ENCODE measurements at regions not wholly inside any gene's neighbourhood (a gene's known extent, or its start where the extent isn't known, plus 50 kb on each side); places are given as distances from the start of the nearest gene placed in this dataset.
"Not testable (repeated sequence)": the region's sequence is repeated elsewhere in the genome, so short reads cannot be mapped to it uniquely, and the experiment has no call there.

DNA sequence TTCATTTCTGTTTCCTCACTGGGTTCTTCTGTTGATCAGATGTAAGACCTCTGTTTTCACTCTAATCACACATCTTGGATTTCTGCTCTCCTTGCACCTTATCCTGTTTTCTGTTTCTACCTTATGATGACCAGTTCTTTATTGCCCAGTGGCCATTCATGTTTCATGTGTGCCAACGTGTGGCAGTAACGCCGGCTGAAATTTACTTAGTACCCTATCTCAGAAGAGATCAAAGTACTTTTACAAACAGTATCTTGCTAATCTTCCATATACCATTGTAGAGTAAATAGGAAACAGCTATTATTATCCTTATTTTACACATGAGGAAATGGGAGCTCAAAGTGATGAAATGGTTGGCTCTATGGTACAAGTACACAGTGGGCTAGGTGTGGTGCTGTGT is 74.0 kb downstream of the GATA3 start:
- no peak for DNase-seq

DNA sequence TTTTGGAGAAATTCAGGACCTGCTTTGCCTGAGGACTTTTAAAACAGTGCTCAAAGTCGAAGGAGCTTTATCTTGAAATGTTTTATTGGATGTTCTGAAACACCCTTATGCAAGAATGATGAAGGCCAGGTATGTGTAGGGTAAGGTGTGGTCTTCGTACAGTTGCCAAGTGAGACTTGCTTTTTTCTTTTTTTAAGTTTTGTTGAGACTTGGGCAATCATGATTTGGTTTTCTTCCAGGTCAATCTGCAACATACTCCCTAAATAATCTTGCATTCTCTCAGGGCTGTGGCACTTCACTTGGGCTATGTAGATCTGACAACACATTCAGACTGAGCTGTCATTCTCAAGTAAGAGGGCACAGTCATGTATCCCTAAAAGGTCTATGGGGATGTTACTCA is 75.0 kb downstream of the GATA3 start:
- no peak for DNase-seq

DNA sequence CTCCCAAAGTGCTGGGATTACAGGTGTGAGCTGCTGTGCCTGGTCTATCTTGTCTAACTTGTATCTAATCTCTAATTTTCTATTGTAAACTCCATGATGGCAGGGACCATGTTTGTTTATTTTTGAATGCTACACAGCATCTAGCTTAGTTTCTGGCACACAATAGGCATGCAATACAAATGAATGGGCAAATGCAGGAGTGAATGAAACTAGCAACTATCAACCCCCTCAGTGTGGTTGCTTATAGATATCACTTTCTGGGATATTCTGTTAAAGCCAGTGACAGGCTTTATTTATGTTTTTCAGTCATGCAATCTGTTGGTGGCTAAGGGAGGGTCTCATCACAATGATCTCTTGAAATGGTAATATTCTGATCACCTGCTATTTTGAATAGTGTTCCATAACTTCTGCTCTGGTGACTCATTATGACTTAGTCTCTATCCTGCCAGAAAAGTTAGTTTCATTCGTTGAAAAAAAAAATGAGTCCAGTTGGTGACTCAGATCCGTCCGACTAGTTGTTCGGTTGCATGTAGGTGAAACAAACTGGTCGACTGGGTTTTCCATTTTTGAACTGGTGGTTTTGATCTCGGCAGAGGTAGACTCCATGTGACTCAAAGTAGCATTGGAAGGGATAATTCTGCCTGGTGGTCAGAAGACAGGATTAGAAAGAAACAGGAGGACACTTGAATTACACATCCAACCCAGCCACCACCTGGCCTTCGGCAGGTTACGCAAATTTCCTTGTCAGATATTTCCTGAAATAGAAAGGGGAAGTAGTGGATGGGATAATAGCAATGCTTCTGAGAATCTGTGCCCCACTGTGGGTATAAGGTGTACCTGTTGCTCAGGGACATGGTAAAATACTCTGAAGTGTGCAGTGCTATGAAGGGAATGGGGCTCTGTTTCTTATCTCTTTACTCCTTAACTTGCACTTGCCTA is 76.8 kb downstream of the GATA3 start:
- no peak for DNase-seq

DNA sequence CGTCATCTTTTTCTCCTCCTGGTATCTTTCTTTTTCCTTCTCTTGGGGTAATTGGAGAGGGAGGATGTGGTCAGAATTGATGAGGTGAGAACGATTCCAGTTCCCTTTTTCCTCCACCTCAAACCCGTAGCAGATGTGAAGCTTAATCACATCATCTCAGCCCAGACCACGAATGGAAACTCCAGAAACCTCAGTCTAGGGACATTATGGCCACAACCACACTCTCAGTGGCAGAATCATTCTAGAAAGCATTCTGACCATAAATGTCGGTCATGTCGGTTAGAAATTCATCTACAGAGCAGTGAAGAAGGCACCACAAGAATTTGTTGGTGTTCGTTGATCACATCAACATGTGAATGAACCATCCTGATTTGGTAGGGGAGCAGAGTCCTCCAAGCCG is 78.7 kb downstream of the GATA3 start:
- no peak for DNase-seq

DNA sequence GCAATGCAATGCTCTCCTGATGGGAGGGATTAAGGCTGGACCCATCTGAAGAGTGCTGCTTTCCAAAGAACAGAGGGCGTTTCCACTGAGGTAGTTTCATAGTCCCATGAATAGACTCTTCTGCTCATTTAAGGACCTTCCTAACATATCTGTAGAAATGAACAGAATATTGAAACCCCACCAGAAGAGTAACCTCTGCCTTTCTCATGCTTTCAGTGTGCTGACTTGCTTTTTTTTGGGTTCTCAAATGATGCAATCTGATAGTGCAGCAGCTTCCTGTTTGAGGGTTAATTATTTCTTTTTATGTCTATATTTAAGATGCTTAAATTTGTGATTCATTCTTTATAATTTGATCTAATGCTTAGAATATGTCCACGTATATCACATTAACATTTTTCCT is 82.2 kb downstream of the GATA3 start:
- DNase-seq: no peak

DNA sequence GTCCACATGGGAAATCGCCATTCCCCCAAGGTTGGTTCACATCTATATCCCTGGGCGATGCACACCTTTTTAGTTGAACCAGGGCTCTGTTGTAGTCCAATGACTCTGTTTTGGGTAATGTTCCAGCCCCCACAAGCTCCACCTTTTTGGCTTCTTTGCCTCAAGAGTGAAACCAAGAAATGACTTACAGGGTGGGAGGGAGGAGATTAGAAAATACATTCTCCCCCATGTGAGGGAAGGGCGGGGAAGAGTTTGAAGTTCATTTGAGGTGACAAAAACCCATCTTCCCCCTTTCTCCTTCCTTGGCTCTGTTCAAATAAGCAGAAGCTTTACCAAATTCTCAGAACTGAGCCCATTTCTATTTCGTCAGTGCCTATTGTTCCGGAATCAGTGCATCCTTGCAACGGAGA is 82.8 kb downstream of the GATA3 start:
- DNase-seq: no peak

DNA sequence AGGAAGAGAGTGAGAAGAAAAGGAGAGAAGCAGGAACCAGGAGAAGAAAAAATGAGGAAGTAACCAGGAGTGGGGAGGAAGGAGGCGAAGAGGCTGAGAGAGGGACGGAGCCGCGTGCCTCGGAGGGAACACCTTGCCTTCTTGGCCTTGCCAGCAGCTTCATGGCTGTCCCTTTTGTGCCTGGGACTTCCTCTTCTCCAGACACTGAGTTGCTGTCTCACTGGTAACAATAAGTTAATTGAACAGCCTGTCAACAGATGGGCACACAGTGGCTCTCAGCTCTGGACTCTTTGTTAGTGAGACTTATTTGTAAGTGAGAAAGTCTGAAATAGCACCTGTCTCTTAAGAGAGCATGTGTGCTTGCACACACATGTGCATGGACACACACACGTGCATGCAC is 83.2 kb downstream of the GATA3 start:
- DNase-seq: no peak

DNA sequence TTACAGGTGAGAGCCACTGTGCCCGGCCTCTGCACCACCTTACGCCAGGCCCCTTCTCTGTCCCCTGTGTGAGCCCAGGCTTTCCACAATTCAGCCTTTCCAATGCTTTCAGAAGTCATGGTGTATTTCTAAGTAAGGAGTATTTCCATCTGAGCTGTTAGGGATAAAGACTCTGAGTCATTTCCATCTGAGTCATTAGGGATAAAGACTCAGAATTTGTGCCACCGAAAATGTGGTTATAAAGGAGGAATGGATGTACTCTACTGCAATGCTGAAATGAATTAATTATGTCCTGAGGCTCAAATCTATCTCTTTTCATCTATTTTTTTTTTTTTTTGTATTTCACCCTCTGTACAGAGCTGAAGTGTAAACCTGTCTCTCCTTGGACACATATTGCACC is 84.0 kb downstream of the GATA3 start:
- no peak for DNase-seq

DNA sequence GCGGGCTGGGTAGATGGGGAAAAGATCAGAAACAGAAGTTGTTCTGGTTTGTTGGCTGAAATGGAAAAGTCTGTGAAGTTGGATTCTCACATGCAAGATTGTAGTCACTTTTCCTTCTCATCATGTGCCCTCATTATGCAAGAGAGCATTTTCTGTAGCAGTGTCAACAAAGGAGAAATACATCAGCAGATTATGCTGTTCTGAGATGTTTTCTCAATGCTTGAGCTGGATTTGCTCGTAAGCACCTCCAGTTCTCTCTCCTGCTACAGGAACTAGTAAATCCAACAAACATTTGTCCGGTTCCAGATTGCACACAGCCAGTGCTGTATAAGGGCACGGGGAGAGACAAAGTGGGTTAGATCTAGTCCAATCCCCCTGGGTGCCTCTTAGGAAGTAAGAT is 90.0 kb downstream of the GATA3 start:
- DNase-seq: no peak

DNA sequence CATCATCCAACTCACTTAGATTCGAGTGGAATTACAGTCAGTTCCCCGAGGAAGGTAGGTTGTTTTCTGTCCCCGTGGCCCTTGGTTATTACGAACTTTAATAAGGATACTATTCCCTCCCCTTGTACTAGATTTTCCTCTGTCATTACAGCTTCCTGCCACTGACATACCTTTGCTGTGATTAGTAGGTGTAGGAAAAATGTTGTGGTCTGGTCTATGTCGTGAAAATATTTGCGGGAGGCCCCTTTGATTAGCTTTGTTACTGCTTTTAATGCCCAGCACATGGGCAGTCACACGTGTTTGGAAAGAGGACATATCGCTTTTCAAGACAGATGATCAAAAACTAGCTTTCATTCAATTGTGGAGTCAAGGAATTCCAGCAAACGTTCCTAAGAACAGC is 92.2 kb downstream of the GATA3 start:
- no peak for DNase-seq

DNA sequence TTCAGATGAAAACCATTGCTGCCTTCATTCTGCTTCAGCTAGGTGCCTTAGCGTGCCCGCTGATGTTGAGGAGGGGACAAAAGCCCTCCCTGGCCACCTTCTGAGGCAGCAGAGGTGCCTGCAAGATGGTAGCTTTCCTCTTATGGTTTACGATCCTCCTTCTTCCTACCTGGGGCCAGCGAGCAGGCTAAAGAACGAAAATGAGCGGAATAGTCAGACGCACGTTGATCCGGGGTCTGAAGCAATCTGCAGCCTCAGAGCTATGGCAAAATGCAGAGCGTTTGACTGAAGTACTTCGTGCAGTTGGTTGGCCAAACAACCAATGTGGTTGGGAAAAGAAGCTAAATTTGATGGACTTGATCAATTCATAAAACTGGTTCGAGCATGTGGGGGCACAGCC is 95.5 kb downstream of the GATA3 start:
- DNase-seq: no peak

DNA sequence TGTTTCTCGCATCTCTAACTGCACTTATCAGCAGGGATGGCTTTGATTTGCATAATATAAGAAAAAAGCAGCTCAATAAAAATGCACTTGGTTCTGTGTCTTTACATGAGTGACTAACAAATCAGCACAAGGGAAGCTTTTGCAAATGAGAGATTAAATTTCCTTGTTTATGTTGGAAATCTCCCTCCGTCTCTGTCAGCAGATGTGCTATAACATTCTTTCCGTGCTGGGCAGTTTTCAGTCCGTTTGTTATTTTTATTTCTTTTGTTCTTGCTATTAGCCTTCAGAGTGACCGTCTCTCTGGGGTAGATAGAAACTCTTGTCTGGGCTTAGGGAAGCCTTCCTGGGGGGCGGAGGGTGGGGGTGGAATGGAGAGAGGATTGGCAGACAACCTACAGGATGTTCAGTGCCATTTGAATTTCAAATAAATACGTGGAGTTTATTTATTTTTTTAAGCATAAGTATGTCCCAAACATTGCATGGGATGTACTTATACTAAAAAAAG is 96.0 kb downstream of the GATA3 start:
- no peak for DNase-seq

DNA sequence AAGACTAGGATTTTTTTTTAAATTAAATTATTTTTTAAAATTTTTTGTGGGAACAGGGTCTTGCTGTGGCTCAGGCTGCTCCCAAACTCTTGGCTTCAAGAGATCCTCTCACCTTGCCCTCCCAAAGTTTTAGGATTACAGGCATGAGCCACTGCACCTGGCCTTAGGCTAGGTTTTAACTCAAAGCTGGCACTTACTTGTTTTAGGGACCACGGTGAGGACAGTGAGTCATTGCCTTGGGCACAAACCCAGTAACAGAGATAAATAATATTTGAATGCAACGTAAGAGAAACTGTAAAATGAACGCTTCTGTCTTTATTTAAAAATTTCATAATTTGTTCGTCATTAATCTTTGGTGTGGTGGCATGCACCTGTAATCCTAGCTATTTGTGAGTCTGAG is 96.6 kb downstream of the GATA3 start:
- no peak for DNase-seq

DNA sequence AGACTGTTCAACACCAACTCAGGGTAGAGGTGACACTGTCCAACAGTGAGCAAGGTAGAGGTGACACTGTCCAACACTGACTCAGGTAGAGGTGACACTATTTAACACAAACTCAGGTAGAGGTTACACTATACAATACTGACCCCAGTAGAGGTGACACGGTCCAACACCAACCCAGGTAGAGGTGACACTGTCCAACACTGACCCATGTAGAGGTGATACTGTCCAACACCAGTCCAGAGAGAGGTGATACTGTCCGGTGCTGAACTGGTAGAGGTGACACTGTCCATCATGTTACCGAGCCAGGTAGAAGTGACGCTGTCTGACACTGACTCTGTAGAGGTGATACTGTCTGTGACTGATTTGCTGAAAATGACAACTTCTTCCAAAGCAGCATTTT is 102.4 kb downstream of the GATA3 start:
- DNase-seq: no peak

DNA sequence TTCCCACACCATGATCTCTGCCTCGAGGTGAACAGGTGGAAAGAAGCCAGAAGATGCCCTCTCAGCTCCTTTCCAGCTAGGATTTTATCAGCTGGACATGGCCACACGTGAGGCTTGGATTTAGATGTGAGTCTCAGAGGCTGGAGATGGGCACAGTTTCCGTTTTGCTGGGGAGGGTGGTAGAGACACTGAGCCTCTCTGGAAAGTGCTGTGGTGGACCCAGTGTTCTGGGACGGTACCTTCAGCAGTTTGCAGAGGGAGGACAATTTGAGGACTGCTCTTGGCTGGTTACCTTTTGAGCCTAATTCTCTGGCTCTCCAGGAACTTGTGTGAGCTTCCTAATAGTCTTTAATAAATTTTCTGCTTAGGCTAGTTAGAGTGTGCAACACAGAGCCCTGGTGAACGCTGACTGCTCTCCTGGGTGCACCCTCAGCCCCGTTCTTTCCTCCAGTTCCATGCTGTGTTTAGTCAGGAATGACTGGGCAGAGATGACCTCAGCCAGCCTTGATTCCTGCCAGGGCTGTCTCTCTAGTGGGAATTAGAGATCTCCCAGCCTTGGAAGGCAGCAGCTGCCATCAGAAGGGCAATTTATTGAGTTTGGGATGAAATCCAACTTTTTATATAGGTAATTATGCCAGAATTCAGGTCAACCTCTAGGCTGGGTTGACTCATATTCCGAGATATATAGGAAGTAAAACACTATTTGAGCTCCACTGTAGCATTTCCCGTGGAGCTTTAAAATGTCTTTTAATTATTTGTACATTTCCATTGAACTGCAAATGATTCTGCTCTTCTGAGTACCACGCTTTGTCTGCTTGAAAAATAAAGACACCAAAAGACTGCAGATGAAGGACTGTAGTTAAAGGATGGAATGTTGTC is 103.9 kb downstream of the GATA3 start:
- DNase-seq: no peak

DNA sequence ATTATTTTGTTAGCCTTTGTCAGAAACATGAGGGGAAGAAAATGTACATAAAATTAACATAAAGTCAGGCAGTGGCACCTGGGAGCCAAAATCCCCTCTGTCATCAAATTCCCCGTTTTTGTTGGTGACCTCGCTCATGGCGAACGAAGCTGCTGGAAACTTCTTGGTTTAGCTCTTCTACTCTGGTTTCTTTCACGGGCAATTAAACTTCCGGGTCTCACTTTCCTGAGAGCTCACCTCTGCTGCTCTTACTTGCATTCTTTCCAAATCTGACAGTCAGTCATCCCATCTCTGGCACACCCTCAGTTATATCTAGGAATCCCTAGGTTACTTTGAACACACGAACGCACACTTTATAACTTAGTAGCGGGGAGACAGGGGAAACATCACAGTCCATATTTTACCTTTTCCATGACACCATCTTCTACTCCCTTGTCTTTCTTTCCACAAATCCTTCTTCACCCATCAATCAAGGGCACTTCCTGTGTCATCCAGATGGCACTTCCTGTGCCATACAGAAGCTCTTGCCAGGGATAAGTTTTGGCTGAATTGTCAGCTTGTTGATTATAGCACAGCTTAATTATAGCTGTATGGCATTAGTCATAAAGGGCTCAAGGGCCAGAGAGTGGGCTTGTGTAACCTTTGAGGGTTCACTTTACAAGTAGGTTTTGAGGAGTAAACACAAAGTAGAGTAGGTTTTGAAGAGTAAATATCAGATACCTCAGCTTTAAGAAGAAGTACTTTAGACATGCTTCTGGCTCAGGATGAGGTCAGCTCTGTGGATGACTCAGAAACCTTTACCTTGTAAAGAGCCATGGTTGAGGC is 105.1 kb downstream of the GATA3 start:
- no peak for DNase-seq

DNA sequence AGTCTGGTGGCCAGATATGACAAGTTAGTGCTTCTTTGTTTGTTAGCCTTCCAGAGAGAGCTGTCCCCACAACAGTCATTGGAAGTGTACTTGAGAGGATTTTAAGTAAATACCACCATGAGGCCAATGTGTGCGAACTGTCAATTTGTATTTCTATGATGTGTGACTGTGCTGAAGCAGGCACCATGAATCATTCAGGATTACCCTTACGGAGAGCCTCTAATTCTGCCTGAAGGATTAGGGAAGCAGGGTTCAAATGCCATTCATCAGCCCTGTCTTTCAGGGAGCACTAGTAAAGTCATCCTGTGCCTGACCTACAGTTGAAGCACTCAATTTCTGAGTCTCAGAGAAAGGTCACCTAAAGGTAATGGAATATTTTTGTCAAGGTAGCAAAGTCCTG is 109.3 kb downstream of the GATA3 start:
- DNase-seq: no peak

DNA sequence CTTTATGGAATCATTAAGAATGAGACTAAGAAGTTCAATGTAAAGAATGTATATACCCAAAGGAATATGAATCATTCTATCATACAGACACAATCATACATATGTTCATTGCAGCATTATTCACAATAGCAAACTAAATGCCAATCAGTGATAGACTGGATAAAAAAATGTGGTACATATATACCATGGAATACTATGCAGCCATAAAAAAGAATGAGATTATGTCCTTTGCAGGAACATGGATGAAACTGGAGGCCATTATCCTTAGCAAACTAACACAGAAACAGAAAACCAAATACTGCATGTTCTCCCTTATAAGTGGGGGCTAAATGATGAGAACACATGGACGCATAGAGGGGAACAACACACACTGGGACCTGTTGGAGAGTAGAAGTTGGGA is 110.2 kb downstream of the GATA3 start:
- not testable (repeated sequence) for DNase-seq

DNA sequence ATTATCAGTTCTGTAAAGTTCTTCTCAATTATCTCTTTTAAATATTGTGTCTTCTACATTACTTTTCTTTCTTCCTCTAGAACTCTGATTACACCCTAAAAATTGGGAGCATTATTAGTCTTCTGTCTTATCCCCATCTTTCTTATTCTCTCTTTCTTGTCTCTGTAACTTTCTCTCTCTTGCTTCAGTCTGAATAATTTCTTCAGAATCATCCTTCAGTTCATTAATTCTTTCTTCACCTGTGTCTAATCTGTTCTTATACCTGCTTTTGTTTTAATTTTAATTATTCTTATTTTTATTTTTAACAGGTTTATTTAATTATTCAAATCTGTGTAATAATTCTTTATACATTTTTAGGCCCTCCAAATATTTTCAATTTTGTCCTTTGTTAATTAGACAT is 114.3 kb downstream of the GATA3 start:
- no peak for DNase-seq

DNA sequence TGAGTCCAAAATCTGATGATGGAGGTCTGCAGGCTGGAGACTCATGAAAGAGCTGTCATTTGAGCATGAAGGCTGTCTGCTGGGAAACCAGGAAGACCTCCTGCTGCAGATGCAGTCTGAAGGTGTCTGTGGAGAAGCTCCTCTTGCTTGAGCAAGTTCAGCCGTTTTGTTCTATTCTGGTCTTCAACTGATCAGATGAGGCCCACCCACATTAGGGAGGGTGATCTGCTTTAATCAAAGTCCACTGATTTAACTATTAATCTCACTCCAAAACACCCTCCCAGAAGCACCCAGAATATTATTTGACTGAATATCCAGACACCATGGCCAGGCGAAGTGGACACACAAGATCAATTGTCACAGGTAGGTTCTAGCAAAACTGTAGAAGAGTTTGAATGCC is 116.5 kb downstream of the GATA3 start:
- no peak for DNase-seq

DNA sequence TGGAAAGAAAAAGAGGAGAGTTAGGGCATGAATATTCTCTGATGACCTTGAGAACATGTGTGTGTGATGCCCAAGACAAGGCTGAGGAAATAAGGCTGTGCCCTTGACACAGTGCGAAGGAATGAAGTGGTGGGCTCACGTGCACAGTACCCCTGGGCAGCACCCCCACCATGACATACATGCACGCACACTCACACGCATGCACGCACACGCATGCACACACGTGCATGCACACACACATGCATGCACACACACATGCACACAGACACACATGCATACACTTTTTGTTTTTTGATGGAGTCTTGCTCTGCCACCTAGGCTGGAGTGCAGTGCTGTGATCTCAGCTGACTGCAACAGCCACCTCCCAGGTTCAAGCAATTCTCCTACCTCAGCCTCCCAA is 118.1 kb downstream of the GATA3 start:
- DNase-seq: no peak

DNA sequence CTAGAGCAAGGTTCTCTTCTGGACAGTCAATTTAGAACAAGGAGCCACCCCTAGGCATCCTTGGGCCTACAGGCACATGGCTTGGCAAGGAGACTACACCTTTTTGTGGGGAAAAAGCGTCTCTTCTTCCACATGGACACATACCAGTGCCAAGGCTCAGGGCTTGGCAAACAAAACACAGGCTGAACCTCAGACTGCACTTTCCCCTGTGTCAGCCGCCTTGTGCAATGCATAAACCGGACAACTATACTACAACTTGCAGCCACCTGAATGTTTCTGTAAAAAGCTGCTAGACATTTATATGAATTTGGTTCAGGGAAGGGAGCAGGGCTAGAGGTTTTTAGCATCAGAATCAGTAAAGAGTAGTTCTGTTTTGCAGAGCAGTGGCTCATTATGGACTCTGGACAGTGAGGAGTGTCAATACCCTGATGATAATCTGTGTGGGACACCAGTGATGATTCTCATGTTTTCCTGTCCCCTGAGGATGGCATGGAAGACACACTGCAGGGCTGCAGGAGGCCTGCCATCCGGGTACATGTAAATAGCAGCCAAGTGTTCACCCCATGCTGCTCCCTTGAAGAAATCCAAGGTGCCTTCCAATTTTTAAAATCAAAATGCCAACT is 118.9 kb downstream of the GATA3 start:
- no peak for DNase-seq

DNA sequence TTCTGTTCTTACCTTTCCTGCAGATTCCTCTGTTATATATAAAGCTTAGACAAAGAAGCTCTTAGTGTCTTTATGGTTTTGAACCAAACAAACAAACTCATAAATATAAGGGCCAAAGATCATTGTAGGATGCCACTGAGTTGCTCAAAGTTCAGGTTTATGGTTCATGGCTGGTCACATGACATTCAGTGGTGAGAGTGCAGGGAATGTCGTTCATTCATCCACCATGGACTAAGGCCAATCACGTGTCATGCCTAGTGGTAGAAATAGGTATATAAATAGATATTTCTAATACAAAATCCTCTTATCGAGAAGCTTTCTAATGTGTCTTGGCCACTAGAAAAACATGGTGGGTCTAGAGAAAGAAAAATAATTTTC is 119.4 kb downstream of the GATA3 start:
- no peak for DNase-seq
